B cell (primary cell): ENCODE measurements at regions not wholly inside any gene's neighbourhood (a gene's known extent, or its start where the extent isn't known, plus 50 kb on each side); places are given as distances from the start of the nearest gene placed in this dataset.

ENCODE experiments used
- ATAC-seq: fragments of 200-7000 bp; cut with Tn5 transposase; one replicate; pipeline ENCODE4 v1.10.0; 2021; ENCODE audit warnings: low read depth, mild to moderate bottlenecking, moderate number of reproducible peaks, moderate library complexity
- CTCF ChIA-PET: fragments of 350-600 bp; sonication (Branson Sonifier 250); formaldehyde crosslinking; loops from one replicate; lab custom pipeline; 2021; ENCODE audit warnings: antibody characterized with exemption, inconsistent platforms; lab: Charles Lee
- POLR2A ChIA-PET: fragments of 350-600 bp; sonication (Branson Sonifier 250); formaldehyde crosslinking; loops from one replicate; lab custom pipeline; 2021; ENCODE audit warnings: antibody characterized with exemption; lab: Charles Lee
- DNase-seq: peaks from one replicate; pipeline ENCODE4 v3.0.0; 2013
- H2AFZ ChIP-seq: 2 replicates; pipeline ENCODE4 v1.6.1; 2012; ENCODE audit warnings: mild to moderate bottlenecking, low read depth, low read length; ENCODE audit not compliant: insufficient read depth, poor library complexity, severe bottlenecking
- H3K27ac ChIP-seq, 2 donors: 1 replicate in 1 of 2; 2 replicates in 1 of 2; pipeline ENCODE4 v1.5.1; 2012 to 2013; ENCODE audit warnings: low read length in 2 of 2, mild to moderate bottlenecking in 2 of 2, moderate library complexity in 1 of 2
- H3K27me3 ChIP-seq, 4 experiments: fragments of 200-600 bp in 1 of 4; sonication (generic) in 1 of 4; replicated peaks in 1 of 4; 1 replicate in 2 of 4; 2 replicates in 2 of 4; pipeline versions ENCODE4 v1.6.1 to v1.7.0; 2013 to 2016; ENCODE audit warnings: low read length in 3 of 4, mild to moderate bottlenecking in 2 of 4, mixed read lengths in 1 of 4, moderate library complexity in 1 of 4; ENCODE audit not compliant: insufficient read depth in 4 of 4, control insufficient read depth in 3 of 4; ENCODE audit errors: control extremely low read depth in 1 of 4
- H3K36me3 ChIP-seq, 2 experiments: replicated peaks in 1 of 2; 1 replicate in 1 of 2; 2 replicates in 1 of 2; pipeline versions ENCODE4 v1.6.1 to v1.7.1; 2013; ENCODE audit warnings: low read length in 1 of 2; ENCODE audit not compliant: insufficient read depth in 2 of 2, control insufficient read depth in 1 of 2; ENCODE audit errors: control extremely low read depth in 1 of 2, extremely low read depth in 1 of 2
- H3K4me1 ChIP-seq, 2 donors: fragments of 200-600 bp in 1 of 2; sonication (generic) in 1 of 2; 1 replicate in 1 of 2; 2 replicates in 1 of 2; pipeline versions ENCODE4 v1.5.1 to v1.6.1; 2013 to 2017; ENCODE audit warnings: low read length in 2 of 2; ENCODE audit not compliant: control insufficient read depth in 2 of 2, insufficient read depth in 2 of 2
- H3K4me2 ChIP-seq: replicated peaks from 2 replicates; pipeline ENCODE3; 2012; ENCODE audit warnings: mild to moderate bottlenecking, low read depth, low read length; ENCODE audit not compliant: poor library complexity, severe bottlenecking
- H3K4me3 ChIP-seq, 5 experiments: fragments of 200-600 bp in 1 of 5; sonication (generic) in 1 of 5; 1 replicate in 3 of 5; 2 replicates in 2 of 5; pipeline versions ENCODE4 v1.5.1 to v1.7.0; 2011 to 2016; ENCODE audit warnings: low read length in 4 of 5, mild to moderate bottlenecking in 4 of 5, low read depth in 2 of 5, control low read depth in 1 of 5, moderate library complexity in 1 of 5; ENCODE audit not compliant: insufficient read depth in 1 of 5; ENCODE audit errors: control extremely low read depth in 1 of 5, extremely low read depth in 1 of 5
- H3K79me2 ChIP-seq: fragments of 200-600 bp; sonication (generic); one replicate; pipeline ENCODE4 v1.6.0; 2016; ENCODE audit warnings: low read length; ENCODE audit not compliant: control insufficient read depth, insufficient read depth
- H3K9ac ChIP-seq: fragments of 200-600 bp; sonication (generic); 2 replicates; pipeline ENCODE4 v1.6.1; 2017; ENCODE audit warnings: mild to moderate bottlenecking, low read length, moderate library complexity
- H3K9me3 ChIP-seq, 3 donors: one replicate each; pipeline versions ENCODE4 v1.6.1 to v1.7.1; 2013; ENCODE audit warnings: low read length in 2 of 3; ENCODE audit not compliant: control insufficient read depth in 2 of 3, insufficient read depth in 1 of 3; ENCODE audit errors: control extremely low read depth in 1 of 3
- H4K20me1 ChIP-seq: 2 replicates; pipeline ENCODE4 v1.6.0; 2012; ENCODE audit warnings: mild to moderate bottlenecking, low read length; ENCODE audit not compliant: insufficient read depth, control insufficient read depth, poor library complexity, severe bottlenecking
- H3K27ac Mint-ChIP-seq: one replicate; pipeline ENCODE4 v1.8.0; 2021; ENCODE audit warnings: mixed read lengths
- H3K27me3 Mint-ChIP-seq: one replicate; pipeline ENCODE4 v1.8.0; 2021; ENCODE audit warnings: mixed read lengths
- H3K4me1 Mint-ChIP-seq: one replicate; pipeline ENCODE4 v1.8.0; 2021; ENCODE audit warnings: mixed read lengths
- H3K4me3 Mint-ChIP-seq: one replicate; pipeline ENCODE4 v1.8.0; 2021; ENCODE audit warnings: mixed read lengths
- H3K9me3 Mint-ChIP-seq: one replicate; pipeline ENCODE4 v1.8.0; 2022; ENCODE audit warnings: mixed read lengths; ENCODE audit not compliant: insufficient read depth
- EZH2 ChIP-seq: IDR thresholded peaks from 2 replicates; pipeline ENCODE4 v1.6.1; 2012; ENCODE audit warnings: borderline replicate concordance, low read depth, mild to moderate bottlenecking, moderate library complexity, low read length; ENCODE audit not compliant: insufficient read depth, poor library complexity, severe bottlenecking
- WGBS: methylation state at CpG from one replicate; pipeline ENCODE4 v1.1.5; 2013; ENCODE audit warnings: missing lambda C conversion rate; ENCODE audit not compliant: insufficient coverage; 5-methylcytosine and 5-hydroxymethylcytosine counted together
- intact Hi-C: fragments of 100-400 bp; cut with micrococcal nuclease; formaldehyde crosslinking; loops from one replicate; pipeline ENCODE4 v1.10.0; 2022
- TF ChIP-seq, protein P1 (sequence below): fragments of 200-600 bp; IDR thresholded peaks from one replicate; pipeline ENCODE4 v1.8.0; 2022; ENCODE audit warnings: antibody characterized with exemption, mild to moderate bottlenecking

DNA sequence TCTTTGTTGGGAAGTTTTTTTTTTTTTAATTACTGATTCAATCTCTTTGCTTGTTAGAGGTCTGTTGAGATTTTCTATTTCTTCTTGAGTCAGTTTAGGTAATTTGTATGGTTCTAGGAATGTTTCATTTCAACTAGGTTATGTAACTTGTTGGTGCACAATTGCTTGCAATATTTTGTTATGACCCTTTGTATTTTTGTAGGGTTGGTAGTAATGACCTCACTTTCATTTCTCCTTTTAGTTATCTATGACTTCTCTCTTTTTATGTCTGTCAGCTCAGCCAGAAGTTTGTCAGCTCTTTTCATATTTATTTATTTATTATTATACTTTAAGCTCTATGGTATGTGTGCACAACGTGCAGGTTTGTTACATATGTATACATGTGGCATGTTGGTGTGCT lies 51.1 kb upstream of the SLC24A3 start:
- Histone ChIP-seq H3K36me3 (no peaks in the 10 kb centered on the region), H3K4me3 (no peak overlapping the region), H3K9ac (no peak overlapping the region), H3K4me1 (no peaks in the 10 kb centered on the region), H4K20me1 (no peaks in the 10 kb centered on the region), H3K27ac (no peak overlapping the region), H3K9me3 (no peaks in the 10 kb centered on the region), H3K79me2 (no peaks in the 10 kb centered on the region), H2AFZ (no peak overlapping the region), H3K4me2 (no peak overlapping the region), H3K27me3 (no peaks in the 10 kb centered on the region)
- Mint-ChIP-seq H3K4me3 (no peak overlapping the region), H3K27ac (no peak overlapping the region), H3K9me3 (peaks cover 6% of the 10 kb centered on the region), H3K4me1 (no peaks in the 10 kb centered on the region), H3K27me3 (peaks cover 4% of the 10 kb centered on the region)
- DNase-seq (no peak), ATAC-seq (no peak)
- intact Hi-C loops = no loop called here
- POLR2A ChIA-PET = no interaction called here
- CTCF ChIA-PET = interaction anchor here (0.6 kb wide), 1 partner anchor 14 kb away, joined by 3 read pairs; no protein-coding TSS in a partner anchor
- TF ChIP-seq EZH2 = no peak
- TF ChIP-seq, protein P1, sequence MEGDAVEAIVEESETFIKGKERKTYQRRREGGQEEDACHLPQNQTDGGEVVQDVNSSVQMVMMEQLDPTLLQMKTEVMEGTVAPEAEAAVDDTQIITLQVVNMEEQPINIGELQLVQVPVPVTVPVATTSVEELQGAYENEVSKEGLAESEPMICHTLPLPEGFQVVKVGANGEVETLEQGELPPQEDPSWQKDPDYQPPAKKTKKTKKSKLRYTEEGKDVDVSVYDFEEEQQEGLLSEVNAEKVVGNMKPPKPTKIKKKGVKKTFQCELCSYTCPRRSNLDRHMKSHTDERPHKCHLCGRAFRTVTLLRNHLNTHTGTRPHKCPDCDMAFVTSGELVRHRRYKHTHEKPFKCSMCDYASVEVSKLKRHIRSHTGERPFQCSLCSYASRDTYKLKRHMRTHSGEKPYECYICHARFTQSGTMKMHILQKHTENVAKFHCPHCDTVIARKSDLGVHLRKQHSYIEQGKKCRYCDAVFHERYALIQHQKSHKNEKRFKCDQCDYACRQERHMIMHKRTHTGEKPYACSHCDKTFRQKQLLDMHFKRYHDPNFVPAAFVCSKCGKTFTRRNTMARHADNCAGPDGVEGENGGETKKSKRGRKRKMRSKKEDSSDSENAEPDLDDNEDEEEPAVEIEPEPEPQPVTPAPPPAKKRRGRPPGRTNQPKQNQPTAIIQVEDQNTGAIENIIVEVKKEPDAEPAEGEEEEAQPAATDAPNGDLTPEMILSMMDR = no peak
- no CpG with 5 or more reads among the region's 1 CpG for WGBS
